ENCODE measurements at regions not wholly inside any gene's neighbourhood (a gene's known extent, or its start where the extent isn't known, plus 50 kb on each side); places are given as distances from the start of the nearest gene placed in this dataset.

- DNase-seq (ENCODE audit: extremely low read depth, low read depth, low spot score) = no peak
Observed at GRCh38 chr2:16129716-16130540, 189.6 kb downstream of the MYCN start.

- DNase-seq (ENCODE audit: extremely low read depth, low read depth, low spot score) = no peak
Observed at GRCh38 chr2:16128746-16129610, 188.6 kb downstream of the MYCN start.

GRCh38 chr2:16127958-16128357 lies 187.6 kb downstream of the MYCN start:
- no peak for DNase-seq (ENCODE audit: extremely low read depth, low read depth, low spot score)

- DNase-seq (ENCODE audit: extremely low read depth, low read depth, low spot score) = no peak
Observed at GRCh38 chr2:16127276-16127940, 187.1 kb downstream of the MYCN start.

- DNase-seq (ENCODE audit: extremely low read depth, low read depth, low spot score) = no peak
Observed at GRCh38 chr2:16126517-16127275, 186.3 kb downstream of the MYCN start.

GRCh38 chr2:16125614-16126516 lies 185.5 kb downstream of the MYCN start:
- no peak for DNase-seq (ENCODE audit: extremely low read depth, low read depth, low spot score)

- no peak for DNase-seq (ENCODE audit: extremely low read depth, low read depth, low spot score)
Observed at GRCh38 chr2:16124881-16125613, 184.7 kb downstream of the MYCN start.

- DNase-seq (ENCODE audit: extremely low read depth, low read depth, low spot score) = no peak
Observed at GRCh38 chr2:16123856-16124780, 183.8 kb downstream of the MYCN start.

GRCh38 chr2:16123421-16123820 lies 183.1 kb downstream of the MYCN start:
- DNase-seq (ENCODE audit: extremely low read depth, low read depth, low spot score) = no peak

GRCh38 chr2:16122556-16122955 lies 182.2 kb downstream of the MYCN start:
- DNase-seq (ENCODE audit: extremely low read depth, low read depth, low spot score) = no peak

- no peak for DNase-seq (ENCODE audit: extremely low read depth, low read depth, low spot score)
Observed at GRCh38 chr2:16121986-16122390, 181.6 kb downstream of the MYCN start.

- DNase-seq (ENCODE audit: extremely low read depth, low read depth, low spot score) = no peak
Observed at GRCh38 chr2:16121231-16121985, 181.1 kb downstream of the MYCN start.

- no peak for DNase-seq (ENCODE audit: extremely low read depth, low read depth, low spot score)
Observed at GRCh38 chr2:16120591-16121180, 180.3 kb downstream of the MYCN start.

- no peak for DNase-seq (ENCODE audit: extremely low read depth, low read depth, low spot score)
Observed at GRCh38 chr2:16119741-16120140, 179.4 kb downstream of the MYCN start.

- DNase-seq (ENCODE audit: extremely low read depth, low read depth, low spot score) = no peak
Observed at GRCh38 chr2:16118611-16119590, 178.6 kb downstream of the MYCN start.

All from glomerular endothelial cell (primary cell).